HG03095 (cell line): ENCODE measurements at regions not wholly inside any gene's neighbourhood (a gene's known extent, or its start where the extent isn't known, plus 50 kb on each side); places are given as distances from the start of the nearest gene placed in this dataset.

Experiments used
- ATAC-seq: cut with Tn5 transposase; IDR thresholded peaks from one replicate; pipeline ENCODE4 v1.9.1; 2021; ENCODE audit warnings: moderate library complexity; ENCODE audit not compliant: unreplicated experiment

DNA sequence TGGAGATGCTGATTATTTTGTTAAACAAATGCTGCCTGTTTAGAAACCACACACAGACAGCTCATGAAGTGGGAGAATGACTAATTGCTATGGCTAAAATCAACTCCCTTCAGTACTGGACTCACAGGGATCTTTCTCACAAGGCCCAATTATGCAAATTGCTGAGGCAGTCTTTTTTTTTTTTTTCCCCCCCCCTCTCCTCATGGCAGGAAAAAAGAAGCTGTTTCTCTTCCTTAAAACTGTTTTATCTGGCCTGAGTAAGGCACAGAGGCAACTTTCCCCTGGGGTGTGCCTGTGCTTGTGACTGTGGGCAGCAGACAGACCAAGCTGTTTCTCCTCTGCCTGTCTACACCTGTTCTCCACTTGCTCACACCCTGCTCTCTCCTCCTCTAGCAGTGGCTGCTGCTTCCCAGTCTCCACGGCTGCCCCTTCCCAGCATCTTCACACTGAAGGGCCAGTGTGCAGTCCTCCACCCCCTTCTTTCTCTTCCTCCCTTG is 65.4 kb upstream of the STEAP1B start:
- ATAC-seq, result peak; percentile 40

DNA sequence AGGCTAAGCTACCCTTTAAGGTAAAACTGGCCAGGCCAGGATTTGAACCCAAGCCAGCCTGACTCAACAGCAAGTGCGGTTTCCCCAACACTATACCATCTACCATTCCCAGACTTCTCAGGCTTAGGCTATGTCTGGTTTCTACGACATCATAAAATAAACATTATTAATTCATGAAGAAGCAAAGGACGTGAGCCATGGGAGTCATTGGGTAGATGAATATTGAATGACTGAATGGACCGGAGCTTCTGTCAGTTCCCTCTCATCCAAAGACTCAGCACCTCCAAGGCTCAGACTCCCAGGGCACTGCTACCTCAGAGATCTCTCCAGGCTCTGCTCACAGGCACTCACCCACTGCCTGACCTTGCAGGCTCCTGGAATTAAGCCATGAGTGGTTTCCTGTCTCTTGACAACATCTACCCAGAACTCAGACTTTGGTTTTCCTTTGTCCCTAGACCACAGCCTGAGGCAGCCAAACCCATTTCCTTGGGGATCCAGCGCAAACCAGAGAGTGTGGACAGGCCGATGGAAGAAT is 64.6 kb upstream of the STEAP1B start:
- no peak for ATAC-seq

DNA sequence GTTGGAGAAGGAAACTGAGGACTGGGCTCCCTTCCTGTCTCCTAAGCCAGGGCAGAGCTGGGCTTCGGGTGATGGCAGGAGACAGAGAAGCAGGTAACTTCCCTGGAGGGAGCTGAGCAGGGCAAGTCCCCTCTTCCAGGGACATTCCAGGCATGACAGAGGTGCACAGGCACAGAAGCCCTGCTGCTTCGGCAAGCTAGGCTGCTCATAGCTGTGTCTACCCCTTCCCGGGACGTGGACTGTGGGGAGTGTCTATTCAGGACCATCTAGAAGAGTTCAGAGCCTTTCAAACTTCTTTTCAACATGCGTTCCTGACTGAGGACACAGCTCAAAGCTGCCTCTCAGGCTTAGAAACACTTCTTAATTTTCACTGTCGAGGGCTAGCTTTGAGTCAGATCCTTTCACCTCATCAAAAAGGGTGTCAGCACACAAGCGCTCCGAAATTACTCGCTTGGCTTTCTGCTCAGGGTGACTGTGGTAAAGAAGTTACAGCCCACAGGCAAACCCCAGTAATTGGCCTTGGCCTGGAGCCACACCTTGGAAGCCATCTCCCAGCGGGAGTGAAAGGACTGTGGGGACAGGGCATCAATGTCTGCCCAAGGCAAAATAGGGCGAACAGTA is 63.7 kb upstream of the STEAP1B start:
- ATAC-seq, result peak; percentile 44

DNA sequence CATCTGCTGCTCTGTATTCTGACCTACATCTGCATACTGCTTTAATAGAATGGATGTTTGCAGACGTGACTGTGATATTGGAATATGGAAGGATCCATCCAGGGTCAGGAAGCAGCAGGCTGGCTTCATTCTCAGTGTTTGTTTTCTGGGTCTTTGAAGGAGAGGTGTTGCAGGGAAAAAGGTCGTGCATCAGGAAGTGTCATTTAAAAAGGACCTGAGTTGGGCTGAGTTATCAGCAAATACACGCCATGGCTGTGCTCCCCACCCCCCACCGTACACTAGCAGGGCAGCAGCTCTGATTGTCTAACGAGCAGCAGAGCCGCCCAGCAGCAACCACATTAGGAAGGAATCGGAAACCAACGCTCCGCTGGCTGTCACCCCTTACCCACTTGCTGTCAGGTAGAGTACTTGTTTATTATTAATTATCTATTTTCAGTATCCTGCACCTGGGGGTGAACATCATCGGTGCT is 63.1 kb upstream of the STEAP1B start:
- ATAC-seq, result no peak

DNA sequence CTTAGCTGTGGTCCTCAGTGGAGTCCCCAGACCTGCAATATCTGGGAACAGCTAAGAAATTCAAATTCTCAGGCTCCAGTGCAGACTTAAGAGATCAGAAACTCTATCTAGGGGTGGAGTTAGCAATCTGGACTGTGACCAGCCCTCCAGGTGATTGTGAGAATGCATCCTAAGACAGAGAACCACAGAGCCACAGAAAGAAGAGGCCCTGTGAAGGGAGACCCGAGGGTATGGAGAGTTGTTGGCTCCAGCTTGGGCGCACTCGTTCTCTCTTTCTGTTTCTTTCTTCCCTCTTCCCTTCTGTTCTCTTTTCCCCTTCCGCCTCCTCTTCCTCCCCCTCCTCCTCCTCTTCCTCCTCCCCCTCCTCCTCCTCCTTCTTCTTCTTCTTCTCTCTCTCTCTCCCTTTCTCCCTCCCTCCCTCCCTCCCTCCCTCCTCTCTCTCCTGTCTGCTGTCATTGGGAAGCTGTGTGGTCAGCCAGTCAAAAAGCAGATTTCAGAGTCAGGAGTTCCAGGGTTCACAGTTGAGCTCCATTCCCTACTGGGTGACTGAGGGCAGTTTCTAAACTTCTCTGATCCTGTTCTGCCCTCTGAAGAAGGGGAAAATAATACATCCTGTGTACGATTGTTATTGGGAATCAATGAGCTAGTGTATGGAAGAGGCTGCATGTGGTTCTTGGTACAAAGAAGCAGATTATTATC is 62.1 kb upstream of the STEAP1B start:
- no peak for ATAC-seq

DNA sequence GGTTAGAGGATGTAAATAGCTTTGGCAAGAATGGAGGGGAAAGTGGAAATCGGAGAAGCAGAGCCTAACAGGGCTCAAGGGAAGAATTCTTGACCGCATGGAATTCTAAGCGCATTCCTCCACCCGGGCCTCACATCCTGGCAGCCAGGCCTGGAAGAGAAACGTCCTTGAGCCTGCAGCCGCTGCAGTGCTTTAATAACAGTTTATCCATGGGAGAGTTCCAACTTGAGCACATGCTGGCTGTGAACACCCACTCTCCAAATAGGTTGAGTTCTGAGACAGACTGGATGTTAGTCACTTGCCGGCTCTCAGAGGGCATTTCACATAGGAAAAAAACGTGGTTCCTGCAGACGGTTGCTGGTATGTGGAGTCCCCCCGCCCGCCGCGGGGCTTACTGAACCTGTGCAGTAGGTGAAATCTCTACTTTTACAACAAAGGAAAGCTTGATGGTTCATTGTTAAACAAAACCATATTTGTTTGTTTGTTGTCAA is 61.4 kb upstream of the STEAP1B start:
- no peak for ATAC-seq

DNA sequence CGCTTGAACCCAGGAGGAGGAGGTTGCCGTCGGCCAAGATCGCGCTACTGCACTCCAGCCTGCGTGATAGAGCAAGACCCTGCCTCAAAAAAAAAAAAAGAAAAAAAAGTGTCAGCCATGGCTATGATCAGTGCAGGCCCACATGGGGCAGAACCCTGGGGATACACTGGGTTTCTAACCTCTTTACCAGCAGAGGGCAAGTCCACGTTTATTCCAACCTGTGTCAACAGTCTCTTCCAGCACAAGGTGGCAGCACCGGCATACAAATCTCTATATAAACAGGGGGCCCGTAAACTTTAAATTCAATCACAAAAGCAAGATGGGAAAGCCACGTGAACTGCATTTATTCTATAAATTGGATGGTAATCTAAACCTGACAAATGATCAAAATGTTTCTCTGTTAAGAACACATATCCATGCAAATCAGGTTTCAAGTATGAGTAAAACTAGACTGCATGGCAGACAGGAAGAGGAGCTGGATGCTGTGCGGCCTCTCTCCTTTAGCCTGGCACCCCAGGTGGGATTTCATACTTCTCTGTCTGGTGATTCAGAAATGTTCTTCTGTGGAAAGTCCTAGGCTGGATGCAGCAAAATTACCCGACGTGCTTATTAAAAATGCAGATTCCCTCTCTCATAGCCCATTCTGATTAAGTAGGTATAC is 60.0 kb upstream of the STEAP1B start:
- no peak for ATAC-seq

DNA sequence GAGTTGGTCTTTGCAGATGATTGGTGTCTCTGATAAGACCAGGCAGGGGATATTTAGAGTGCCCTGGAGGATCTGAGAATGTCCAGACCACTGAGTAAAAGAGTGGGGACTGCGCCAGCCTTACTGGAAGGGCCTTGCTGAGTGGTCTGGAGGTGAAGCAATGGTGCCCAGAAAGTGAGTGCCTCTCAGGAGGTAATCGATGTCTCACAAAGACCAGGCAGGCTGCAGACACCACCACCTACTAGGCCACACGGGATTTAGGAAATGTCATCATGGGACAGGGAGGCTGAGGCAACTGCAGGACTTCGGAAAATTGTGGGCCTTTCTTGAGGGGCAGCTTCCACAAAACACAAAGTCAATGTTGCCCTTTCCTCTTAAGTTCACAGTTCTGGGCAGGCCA is 57.2 kb upstream of the STEAP1B start:
- no peak for ATAC-seq

DNA sequence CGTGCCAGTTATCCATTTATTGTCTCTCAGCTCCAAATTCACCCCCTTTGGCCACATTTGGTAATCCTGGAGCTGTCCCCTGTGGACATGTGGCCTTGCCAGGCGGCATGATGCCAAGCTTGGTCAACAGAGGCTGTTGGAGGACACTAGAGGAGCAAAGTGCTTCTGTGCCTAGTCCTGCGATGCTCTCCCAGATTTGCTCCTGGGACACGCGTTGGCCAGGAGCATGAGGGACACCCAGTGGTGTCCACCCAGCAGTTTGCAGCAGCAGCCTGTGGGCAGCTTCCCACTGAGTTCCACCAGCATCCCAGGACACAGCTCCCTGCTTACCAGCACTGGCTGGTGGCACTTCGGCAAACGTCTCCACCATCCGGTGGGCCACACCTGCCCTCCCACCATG is 55.5 kb upstream of the STEAP1B start:
- no peak for ATAC-seq

DNA sequence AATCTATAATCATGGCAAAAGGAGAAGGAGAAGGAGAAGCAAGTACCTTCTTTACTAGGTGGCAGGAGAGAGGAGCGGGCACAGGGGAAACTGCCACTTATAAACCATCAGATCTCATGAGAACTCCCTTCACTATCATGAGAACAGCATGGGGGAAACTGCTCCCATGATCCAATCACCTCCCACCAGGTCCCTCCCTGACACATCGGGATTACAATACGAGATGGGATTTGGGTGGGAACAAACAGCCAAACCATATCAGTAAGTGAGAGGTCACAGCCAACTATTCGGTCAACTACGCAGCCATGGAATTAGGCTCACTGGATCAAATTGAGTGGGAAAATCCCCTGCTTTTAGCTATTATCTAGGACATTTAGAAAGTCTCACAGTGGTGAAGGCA is 54.2 kb upstream of the STEAP1B start:
- no peak for ATAC-seq

DNA sequence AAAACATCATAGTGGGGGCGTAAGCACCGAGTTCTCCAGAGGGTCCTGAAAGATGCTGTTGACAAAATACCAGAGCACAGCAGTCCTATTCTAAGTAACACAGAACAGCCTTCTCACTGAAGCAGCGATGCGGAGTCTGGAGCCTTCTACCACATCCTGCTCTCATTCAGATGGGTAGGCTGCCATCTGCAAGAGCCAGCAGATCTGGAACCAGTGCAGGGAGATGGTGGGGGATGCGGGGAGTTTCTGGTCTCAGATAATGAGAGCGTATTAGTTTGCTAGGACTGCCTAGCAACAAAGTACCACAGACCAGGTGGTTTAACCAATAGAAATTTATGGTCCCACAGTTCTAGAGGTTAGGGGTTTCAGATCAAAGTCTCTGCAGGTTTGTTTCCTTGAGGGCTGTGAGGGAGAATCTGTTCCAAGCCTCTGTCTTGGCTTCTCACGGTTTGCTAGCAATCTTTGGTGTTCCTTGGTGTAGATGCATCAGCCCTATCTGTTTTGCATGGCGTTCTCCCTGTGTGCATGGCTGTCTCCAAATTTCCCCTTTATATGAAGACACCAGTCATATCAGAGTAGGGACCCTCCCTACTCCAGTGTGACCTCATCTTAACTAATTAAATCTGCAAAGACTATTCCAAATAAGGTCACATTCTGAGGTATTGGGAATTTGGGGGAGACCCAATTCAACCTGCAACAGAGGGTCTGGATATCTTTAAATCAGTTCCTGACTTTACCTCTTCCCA is 52.0 kb upstream of the STEAP1B start:
- ATAC-seq, result peak; percentile 79

DNA sequence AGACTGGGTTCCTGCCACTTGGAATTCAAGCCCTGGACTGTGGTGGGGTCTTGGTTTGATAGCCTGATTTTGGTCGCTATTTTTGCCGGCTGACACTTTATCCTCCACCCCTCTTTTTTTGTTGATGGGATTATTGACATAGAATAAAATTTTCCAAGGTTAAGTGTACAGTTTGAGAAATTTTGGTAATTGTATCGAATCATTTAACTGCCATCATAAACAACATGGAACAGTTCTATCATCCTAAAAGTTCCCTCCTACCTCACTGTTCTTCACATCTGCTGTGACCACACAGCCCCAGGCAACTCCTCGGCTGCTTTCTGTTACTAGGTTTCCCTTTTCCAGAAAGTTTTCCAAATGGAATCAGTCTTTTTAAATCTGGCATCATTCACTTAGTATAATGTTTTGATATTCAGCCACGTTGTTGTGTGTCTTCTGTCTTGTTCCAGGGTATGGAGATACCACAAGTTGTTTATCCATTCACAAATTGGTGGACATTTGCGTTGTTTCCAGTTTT is 50.6 kb upstream of the STEAP1B start:
- no peak for ATAC-seq

DNA sequence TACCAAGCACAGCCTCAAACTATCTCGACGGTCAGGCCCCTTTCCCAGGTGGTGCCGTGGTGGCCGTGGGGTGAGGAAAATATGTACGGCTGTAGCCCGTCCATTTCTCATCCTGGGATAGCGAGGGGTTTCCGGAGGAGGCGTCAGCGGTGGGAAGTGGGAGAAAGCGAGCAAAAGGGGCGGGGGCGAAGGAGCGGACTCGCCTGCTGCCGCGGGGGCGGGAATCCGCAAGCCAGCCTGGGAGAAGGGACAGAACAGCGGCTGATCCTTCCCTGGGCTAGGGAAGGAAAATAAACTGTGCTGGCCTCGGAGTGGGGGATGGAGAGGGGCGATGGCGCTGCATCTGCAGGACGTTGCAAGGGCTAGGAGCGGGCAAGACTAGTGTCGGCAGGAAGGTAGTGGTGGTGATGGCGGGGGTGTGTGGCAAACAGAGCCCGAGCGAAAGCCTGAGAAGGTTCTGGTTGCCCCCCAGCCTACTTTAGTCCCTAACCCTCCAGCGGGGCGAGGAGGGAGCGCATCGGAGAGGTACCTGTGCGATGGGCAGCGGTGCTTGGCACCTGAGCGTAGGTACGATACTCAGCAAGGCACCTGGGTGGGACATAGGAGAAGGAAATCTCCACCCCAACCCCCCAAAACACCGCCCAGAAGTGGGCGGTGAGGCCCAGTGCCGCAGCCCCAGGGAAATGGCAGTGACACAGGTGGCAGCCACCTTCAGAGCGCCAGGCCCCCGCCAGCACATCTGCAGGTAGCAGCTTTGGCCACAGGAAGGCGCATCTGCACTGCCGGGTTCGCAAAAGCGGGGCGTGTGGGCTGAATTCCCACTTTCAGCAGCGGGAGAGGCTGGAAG is 49.9 kb upstream of the STEAP1B start:
- peak; percentile 47 for ATAC-seq
